H9 (cell line): ENCODE measurements at regions not wholly inside any gene's neighbourhood (a gene's known extent, or its start where the extent isn't known, plus 50 kb on each side); places are given as distances from the start of the nearest gene placed in this dataset.

Source experiments
- DNase-seq: peaks from one replicate; pipeline ENCODE4 v3.0.0-alpha.2; 2017
- H2AFZ ChIP-seq: one replicate; pipeline ENCODE4 v1.6.1; 2013; ENCODE audit warnings: mild to moderate bottlenecking, low read length, control low read depth, moderate library complexity
- H2AK5ac ChIP-seq: 2 replicates; pipeline ENCODE4 v1.6.1; 2013; ENCODE audit warnings: low read length, control low read depth, mixed read lengths; ENCODE audit not compliant: insufficient read length
- H2BK120ac ChIP-seq: one replicate; pipeline ENCODE4 v1.6.1; 2013; ENCODE audit warnings: low read depth, mild to moderate bottlenecking, low read length, control low read depth, inconsistent platforms; ENCODE audit not compliant: poor library complexity, severe bottlenecking
- H2BK12ac ChIP-seq: 2 replicates; pipeline ENCODE4 v1.6.1; 2013; ENCODE audit warnings: low read length, control low read depth, mixed read lengths, low read depth; ENCODE audit not compliant: insufficient read length
- H2BK15ac ChIP-seq: 2 replicates; pipeline ENCODE4 v1.6.1; 2013; ENCODE audit warnings: low read depth, low read length, control low read depth
- H2BK20ac ChIP-seq: one replicate; pipeline ENCODE4 v1.6.1; 2013; ENCODE audit warnings: low read depth, mild to moderate bottlenecking, low read length, control low read depth, inconsistent platforms; ENCODE audit not compliant: poor library complexity, severe bottlenecking
- H2BK5ac ChIP-seq: 2 replicates; pipeline ENCODE4 v1.6.1; 2013; ENCODE audit warnings: low read length, control low read depth, mixed read lengths; ENCODE audit not compliant: insufficient read length
- H3K14ac ChIP-seq: 2 replicates; pipeline ENCODE4 v1.6.1; 2013; ENCODE audit warnings: low read length, control low read depth; ENCODE audit not compliant: insufficient read depth
- H3K18ac ChIP-seq: 2 replicates; pipeline ENCODE4 v1.6.1; 2013; ENCODE audit warnings: low read depth, mild to moderate bottlenecking, mixed read lengths, low read length, control low read depth; ENCODE audit not compliant: insufficient read length
- H3K23ac ChIP-seq: 2 replicates; pipeline ENCODE4 v1.6.1; 2013; ENCODE audit warnings: low read length, control low read depth, mixed read lengths, low read depth; ENCODE audit not compliant: insufficient read length
- H3K23me2 ChIP-seq: 2 replicates; pipeline ENCODE4 v1.6.1; 2013; ENCODE audit warnings: low read depth, mild to moderate bottlenecking, mixed read lengths, low read length, control low read depth; ENCODE audit not compliant: insufficient read length, poor library complexity, severe bottlenecking
- H3K27ac ChIP-seq: 2 replicates; pipeline ENCODE4 v1.5.1; 2013; ENCODE audit warnings: low read length, control low read depth, mixed read lengths, low read depth; ENCODE audit not compliant: insufficient read length
- H3K27me3 ChIP-seq: 2 replicates; pipeline ENCODE4 v1.6.1; 2013; ENCODE audit warnings: low read length, control low read depth, inconsistent platforms; ENCODE audit not compliant: insufficient read depth
- H3K4ac ChIP-seq: 2 replicates; pipeline ENCODE4 v1.6.1; 2013; ENCODE audit warnings: low read depth, mild to moderate bottlenecking, control low read depth, inconsistent platforms, low read length, moderate library complexity
- H3K4me1 ChIP-seq: 2 replicates; pipeline ENCODE4 v1.6.1; 2013; ENCODE audit warnings: low read length, control low read depth, inconsistent platforms; ENCODE audit not compliant: insufficient read depth
- H3K4me2 ChIP-seq: 2 replicates; pipeline ENCODE4 v1.6.1; 2013; ENCODE audit warnings: low read length, control low read depth, mixed read lengths; ENCODE audit not compliant: insufficient read length, insufficient read depth
- H3K56ac ChIP-seq: 2 replicates; pipeline ENCODE4 v1.6.1; 2013; ENCODE audit warnings: low read depth, mild to moderate bottlenecking, mixed read lengths, low read length, control low read depth; ENCODE audit not compliant: insufficient read length
- H3K79me1 ChIP-seq: 2 replicates; pipeline ENCODE4 v1.6.1; 2013; ENCODE audit warnings: low read depth, mild to moderate bottlenecking, moderate library complexity, low read length, control low read depth, inconsistent platforms; ENCODE audit not compliant: insufficient read depth, poor library complexity, severe bottlenecking
- H3K79me2 ChIP-seq: 2 replicates; pipeline ENCODE4 v1.6.1; 2013; ENCODE audit warnings: low read length, control low read depth, inconsistent platforms; ENCODE audit not compliant: insufficient read depth
- H3K9ac ChIP-seq: 2 replicates; pipeline ENCODE4 v1.6.1; 2013; ENCODE audit warnings: low read length, control low read depth, mixed read lengths; ENCODE audit not compliant: insufficient read length; ENCODE audit errors: extremely low read depth
- H3K9me3 ChIP-seq: one replicate; pipeline ENCODE4 v1.6.1; 2013; ENCODE audit warnings: low read depth, low read length, inconsistent platforms; ENCODE audit not compliant: control insufficient read depth
- H3T11ph ChIP-seq: one replicate; pipeline ENCODE4 v1.6.1; 2013; ENCODE audit warnings: mild to moderate bottlenecking, low read length, control low read depth, inconsistent platforms
- H4K20me1 ChIP-seq: one replicate; pipeline ENCODE4 v1.6.1; 2013; ENCODE audit not compliant: control insufficient read depth, insufficient read length, insufficient read depth
- H4K5ac ChIP-seq: 2 replicates; pipeline ENCODE4 v1.6.1; 2013; ENCODE audit warnings: low read depth, mild to moderate bottlenecking, mixed read lengths, low read length, control low read depth; ENCODE audit not compliant: insufficient read length
- H4K8ac ChIP-seq: replicated peaks from 2 replicates; pipeline ENCODE4 v1.6.1; 2013; ENCODE audit warnings: low read length, control low read depth, mixed read lengths, low read depth; ENCODE audit not compliant: insufficient read length
- H4K91ac ChIP-seq: 2 replicates; pipeline ENCODE4 v1.6.1; 2013; ENCODE audit warnings: low read depth, mild to moderate bottlenecking, moderate library complexity, mixed read lengths, low read length, control low read depth; ENCODE audit not compliant: insufficient read length
- H3K27ac Mint-ChIP-seq, 3 experiments: 2 replicates in 2 of 3; 3 replicates in 1 of 3; pipeline ENCODE4 v1.8.0; 2020 to 2021; ENCODE audit warnings: mixed read lengths in 3 of 3, mild to moderate bottlenecking in 1 of 3, moderate library complexity in 1 of 3
- H3K27me3 Mint-ChIP-seq: 2 replicates; pipeline ENCODE4 v1.8.0; 2021; ENCODE audit warnings: low read depth, mild to moderate bottlenecking, moderate library complexity, mixed read lengths
- H3K36me3 Mint-ChIP-seq, 3 experiments: 2 replicates in 2 of 3; 3 replicates in 1 of 3; pipeline ENCODE4 v1.8.0; 2020 to 2021; ENCODE audit warnings: low read depth in 3 of 3, mixed read lengths in 3 of 3; ENCODE audit not compliant: insufficient read depth in 1 of 3
- H3K4me1 Mint-ChIP-seq, 2 experiments: 2 replicates each; pipeline ENCODE4 v1.8.0; 2020; ENCODE audit warnings: mixed read lengths in 2 of 2
- H3K4me3 Mint-ChIP-seq, 2 experiments: 2 replicates in 1 of 2; 3 replicates in 1 of 2; pipeline ENCODE4 v1.8.0; 2020 to 2021; ENCODE audit warnings: mild to moderate bottlenecking in 2 of 2, mixed read lengths in 2 of 2, moderate library complexity in 1 of 2
- H3K9me3 Mint-ChIP-seq, 2 experiments: 2 replicates in 1 of 2; 3 replicates in 1 of 2; pipeline ENCODE4 v1.8.0; 2020; ENCODE audit warnings: mild to moderate bottlenecking in 2 of 2, mixed read lengths in 2 of 2, moderate library complexity in 1 of 2
- CTCF ChIP-seq: fragments of 200-600 bp; sonication (generic); conservative IDR thresholded peaks from 3 replicates; pipeline ENCODE4 v1.8.0; 2021; ENCODE audit warnings: antibody characterized with exemption, mild to moderate bottlenecking
- WGBS: extraction: QIAGEN DNeasy Blood & Tissue Kit; methylation state at CpG from one replicate; pipeline ENCODE4 v1.1.7; 2013; ENCODE audit warnings: missing lambda C conversion rate, low lambda C conversion rate, mixed read lengths; ENCODE audit not compliant: insufficient read length; ENCODE audit errors: extremely low coverage; 5-methylcytosine and 5-hydroxymethylcytosine counted together

GRCh38 chrX:68947882-68948605, 119.2 kb downstream of the EFNB1 start:
- Histone ChIP-seq H3K4me1 (no peaks in the 10 kb centered on the region), H3K9me3 (no peaks in the 10 kb centered on the region), H2BK20ac (no peak overlapping the region), H2AK5ac (no peak overlapping the region), H4K5ac (no peak overlapping the region), H3K27me3 (no peaks in the 10 kb centered on the region; the same call in 1 of the 2 replicates), H2BK5ac (no peak overlapping the region), H3K18ac (no peak overlapping the region), H3K56ac (no peak overlapping the region), H3K79me2 (no peaks in the 10 kb centered on the region), H4K91ac (no peak overlapping the region), H3K23me2 (no peaks in the 10 kb centered on the region), H2AFZ (no peak overlapping the region), H3K4me2 (no peak overlapping the region), H3K27ac (no peak overlapping the region), H4K20me1 (no peaks in the 10 kb centered on the region), H2BK15ac (no peak overlapping the region), H2BK12ac (no peak overlapping the region), H4K8ac (no peak overlapping the region), H3K14ac (no peak overlapping the region), H3K9ac (no peak overlapping the region), H3K23ac (no peak overlapping the region), H3T11ph (no peak overlapping the region), H3K4ac (no peak overlapping the region), H3K79me1 (no peaks in the 10 kb centered on the region), H2BK120ac (no peak overlapping the region)
- Mint-ChIP-seq H3K27ac (no peak overlapping the region), H3K4me1 (0 out of 4 replicates have a peak, but pooled peaks cover 0 to 7% of the 10 kb centered on the region in 2 experiments), H3K27me3 (peaks cover 12% of the 10 kb centered on the region), H3K4me3 (no peak overlapping the region), H3K9me3 (peaks cover 69 to 84% of the 10 kb centered on the region in 2 experiments), H3K36me3 (no peaks in the 10 kb centered on the region; a peak in 1 of 7 replicates)
- no peak for TF ChIP-seq CTCF
- no peak for DNase-seq
- WGBS = no CpG with 5 or more reads among the region's 6 CpGs
